ENCODE measurements at regions not wholly inside any gene's neighbourhood (a gene's known extent, or its start where the extent isn't known, plus 50 kb on each side); places are given as distances from the start of the nearest gene placed in this dataset.

GRCh38 chr16:6663668-6664067 lies 669.0 kb upstream of the RBFOX1 start:
- intact Hi-C loops (cut with micrococcal nuclease) = no loop called here
- no peak for TF ChIP-seq CTCF (IDR thresholded peaks at IDR 0.05 in 2 of 3, conservative IDR thresholded peaks at IDR 0.05 in 1 of 3; ENCODE audit: borderline replicate concordance in 1 of 3, insufficient read depth in 1 of 3, low read depth in 2 of 3, low read length in 2 of 3)
- TF ChIP-seq, protein P1, sequence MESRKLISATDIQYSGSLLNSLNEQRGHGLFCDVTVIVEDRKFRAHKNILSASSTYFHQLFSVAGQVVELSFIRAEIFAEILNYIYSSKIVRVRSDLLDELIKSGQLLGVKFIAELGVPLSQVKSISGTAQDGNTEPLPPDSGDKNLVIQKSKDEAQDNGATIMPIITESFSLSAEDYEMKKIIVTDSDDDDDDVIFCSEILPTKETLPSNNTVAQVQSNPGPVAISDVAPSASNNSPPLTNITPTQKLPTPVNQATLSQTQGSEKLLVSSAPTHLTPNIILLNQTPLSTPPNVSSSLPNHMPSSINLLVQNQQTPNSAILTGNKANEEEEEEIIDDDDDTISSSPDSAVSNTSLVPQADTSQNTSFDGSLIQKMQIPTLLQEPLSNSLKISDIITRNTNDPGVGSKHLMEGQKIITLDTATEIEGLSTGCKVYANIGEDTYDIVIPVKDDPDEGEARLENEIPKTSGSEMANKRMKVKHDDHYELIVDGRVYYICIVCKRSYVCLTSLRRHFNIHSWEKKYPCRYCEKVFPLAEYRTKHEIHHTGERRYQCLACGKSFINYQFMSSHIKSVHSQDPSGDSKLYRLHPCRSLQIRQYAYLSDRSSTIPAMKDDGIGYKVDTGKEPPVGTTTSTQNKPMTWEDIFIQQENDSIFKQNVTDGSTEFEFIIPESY (IDR thresholded peaks at IDR 0.05; ENCODE audit: extremely low read depth, insufficient replicate concordance, low read length) = no peak
- TF ChIP-seq POLR2A (IDR thresholded peaks at IDR 0.05; ENCODE audit: borderline replicate concordance, extremely low read depth, insufficient read depth, insufficient read length) = no peak
- no peak for TF ChIP-seq ZNF274 (IDR thresholded peaks at IDR 0.05; ENCODE audit: low read depth, low read length)
- TF ChIP-seq YY1 (IDR thresholded peaks at IDR 0.05; ENCODE audit: extremely low read depth, insufficient replicate concordance, low read depth, low read length) = no peak
- TF ChIP-seq FOSL1 (IDR thresholded peaks at IDR 0.05; ENCODE audit: low read depth) = no peak
- no peak for TF ChIP-seq ZFX (IDR thresholded peaks at IDR 0.05)
- no peak for TF ChIP-seq ATF3 (IDR thresholded peaks at IDR 0.05)
- TF ChIP-seq, protein P2, sequence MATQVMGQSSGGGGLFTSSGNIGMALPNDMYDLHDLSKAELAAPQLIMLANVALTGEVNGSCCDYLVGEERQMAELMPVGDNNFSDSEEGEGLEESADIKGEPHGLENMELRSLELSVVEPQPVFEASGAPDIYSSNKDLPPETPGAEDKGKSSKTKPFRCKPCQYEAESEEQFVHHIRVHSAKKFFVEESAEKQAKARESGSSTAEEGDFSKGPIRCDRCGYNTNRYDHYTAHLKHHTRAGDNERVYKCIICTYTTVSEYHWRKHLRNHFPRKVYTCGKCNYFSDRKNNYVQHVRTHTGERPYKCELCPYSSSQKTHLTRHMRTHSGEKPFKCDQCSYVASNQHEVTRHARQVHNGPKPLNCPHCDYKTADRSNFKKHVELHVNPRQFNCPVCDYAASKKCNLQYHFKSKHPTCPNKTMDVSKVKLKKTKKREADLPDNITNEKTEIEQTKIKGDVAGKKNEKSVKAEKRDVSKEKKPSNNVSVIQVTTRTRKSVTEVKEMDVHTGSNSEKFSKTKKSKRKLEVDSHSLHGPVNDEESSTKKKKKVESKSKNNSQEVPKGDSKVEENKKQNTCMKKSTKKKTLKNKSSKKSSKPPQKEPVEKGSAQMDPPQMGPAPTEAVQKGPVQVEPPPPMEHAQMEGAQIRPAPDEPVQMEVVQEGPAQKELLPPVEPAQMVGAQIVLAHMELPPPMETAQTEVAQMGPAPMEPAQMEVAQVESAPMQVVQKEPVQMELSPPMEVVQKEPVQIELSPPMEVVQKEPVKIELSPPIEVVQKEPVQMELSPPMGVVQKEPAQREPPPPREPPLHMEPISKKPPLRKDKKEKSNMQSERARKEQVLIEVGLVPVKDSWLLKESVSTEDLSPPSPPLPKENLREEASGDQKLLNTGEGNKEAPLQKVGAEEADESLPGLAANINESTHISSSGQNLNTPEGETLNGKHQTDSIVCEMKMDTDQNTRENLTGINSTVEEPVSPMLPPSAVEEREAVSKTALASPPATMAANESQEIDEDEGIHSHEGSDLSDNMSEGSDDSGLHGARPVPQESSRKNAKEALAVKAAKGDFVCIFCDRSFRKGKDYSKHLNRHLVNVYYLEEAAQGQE (IDR thresholded peaks at IDR 0.05; ENCODE audit: low read depth) = no peak
- no peak for TF ChIP-seq TCF7L2 (IDR thresholded peaks at IDR 0.05; ENCODE audit: borderline replicate concordance, extremely low read depth, insufficient read depth, insufficient read length)
- no peak for TF ChIP-seq EZH2phosphoT487 (IDR thresholded peaks at IDR 0.05; ENCODE audit: borderline replicate concordance)
- TF ChIP-seq CEBPB (IDR thresholded peaks at IDR 0.05; ENCODE audit: low read depth) = no peak
- TF ChIP-seq CBX3 (IDR thresholded peaks at IDR 0.05; ENCODE audit: low read depth) = no peak
- TF ChIP-seq EGR1 (IDR thresholded peaks at IDR 0.05; ENCODE audit: low read depth) = no peak
- no peak for TF ChIP-seq EZH2 (IDR thresholded peaks at IDR 0.05)
- TF ChIP-seq SIN3A (IDR thresholded peaks at IDR 0.05; ENCODE audit: low read depth) = no peak
- TF ChIP-seq POLR2AphosphoS5 (IDR thresholded peaks at IDR 0.05; ENCODE audit: low read depth, low read length) = no peak
- Histone ChIP-seq H3K4me1 (ENCODE audit: control insufficient read depth in 1 of 2, insufficient read depth in 2 of 2, low read length in 2 of 2) (no peaks in the 10 kb centered on the region), H3K9ac (ENCODE audit: low read length) (no peak overlapping the region), H3K9me2 (ENCODE audit: insufficient read depth) (no peaks in the 10 kb centered on the region), H3K79me2 (ENCODE audit: insufficient read depth, low read length) (no peaks in the 10 kb centered on the region), H3K27ac (ENCODE audit: low read depth, low read length) (no peak overlapping the region), H4K20me1 (ENCODE audit: insufficient read depth) (no peaks in the 10 kb centered on the region), H2AFZ (ENCODE audit: low read depth, low read length, poor library complexity, severe bottlenecking) (no peak overlapping the region), H3K9me3 (ENCODE audit: control insufficient read depth in 1 of 2, insufficient read depth in 1 of 2, low read depth in 1 of 2, low read length in 2 of 2) (no peaks in the 10 kb centered on the region), H3K4me2 (ENCODE audit: low read length) (no peak overlapping the region), H3K27me3 (ENCODE audit: insufficient read depth, low read length) (no peaks in the 10 kb centered on the region), H3K36me3 (ENCODE audit: control insufficient read depth in 1 of 2, insufficient read depth in 2 of 2, low read length in 2 of 2) (no peaks in the 10 kb centered on the region), H3K4me3 (replicated peaks in 1 of 2; ENCODE audit: low read depth in 1 of 2, low read length in 2 of 2) (no peak overlapping the region)
- no TSS peak for BruUV-seq (replicated peaks)
- ChIA-PET POLR2A (no interaction called here), CTCF (no interaction called here), RAD21 (ENCODE audit: low non-redundant PET in 1 of 2, low total read pairs in 2 of 2, uncharacterized antibody in 2 of 2, unreplicated experiment in 2 of 2) (no interaction called here)
- DNase-seq (ENCODE audit: low read depth, low spot score) (no peak), ATAC-seq (no peak)
